WTC11 (cell line): ENCODE measurements at regions not wholly inside any gene's neighbourhood (a gene's known extent, or its start where the extent isn't known, plus 50 kb on each side); places are given as distances from the start of the nearest gene placed in this dataset.
A peak's percentile ranks its signal among the peaks of the same experiment; 100 is the strongest.

Experiments used
- ATAC-seq: fragments of 200-7000 bp; cut with Tn5 transposase; 2 replicates; pipeline ENCODE4 v1.10.0; 2021; ENCODE audit warnings: mild to moderate bottlenecking, moderate library complexity
- CTCF ChIA-PET: fragments of 300-600 bp; sonication (Branson Sonifier 250); formaldehyde crosslinking; loops from one replicate; lab custom pipeline; 2021; ENCODE audit warnings: antibody characterized with exemption; lab: Charles Lee
- POLR2A ChIA-PET: fragments of 350-600 bp; sonication (Branson Sonifier 250); formaldehyde crosslinking; loops from one replicate; lab custom pipeline; 2021; ENCODE audit warnings: antibody characterized with exemption; lab: Charles Lee
- DNase-seq: peaks from one replicate; pipeline ENCODE4 v3.0.0; 2021; ENCODE audit warnings: low spot score
- H3K27ac Mint-ChIP-seq: 2 replicates; pipeline ENCODE4 v1.8.0; 2021; ENCODE audit warnings: mixed read lengths
- H3K27me3 Mint-ChIP-seq: 2 replicates; pipeline ENCODE4 v1.8.0; 2021; ENCODE audit warnings: low read depth, mild to moderate bottlenecking, moderate library complexity, mixed read lengths
- H3K36me3 Mint-ChIP-seq: 2 replicates; pipeline ENCODE4 v1.8.0; 2021; ENCODE audit warnings: mixed read lengths
- H3K4me1 Mint-ChIP-seq: 2 replicates; pipeline ENCODE4 v1.8.0; 2022; ENCODE audit warnings: mixed read lengths
- H3K4me3 Mint-ChIP-seq: 2 replicates; pipeline ENCODE4 v1.8.0; 2021; ENCODE audit warnings: mild to moderate bottlenecking, moderate library complexity, mixed read lengths
- H3K9me3 Mint-ChIP-seq: 2 replicates; pipeline ENCODE4 v1.8.0; 2021; ENCODE audit warnings: mixed read lengths
- CREM ChIP-seq: sonication (generic); formaldehyde crosslinking; IDR thresholded peaks from 2 replicates; pipeline ENCODE4 v1.8.1; 2022; ENCODE audit warnings: mild to moderate bottlenecking, missing genetic modification reagents, moderate library complexity
- GABPB1 ChIP-seq: sonication (generic); formaldehyde crosslinking; IDR thresholded peaks from 2 replicates; pipeline ENCODE4 v1.8.1; 2023; ENCODE audit warnings: mild to moderate bottlenecking, missing genetic modification reagents
- JAZF1 ChIP-seq: fragments of 250-450 bp; sonication (Bioruptor Pico); IDR thresholded peaks from 2 replicates; pipeline ENCODE4 v1.9.0; 2021; ENCODE audit warnings: moderate library complexity, mild to moderate bottlenecking, inconsistent platforms
- TCF7 ChIP-seq: sonication (generic); formaldehyde crosslinking; IDR thresholded peaks from 2 replicates; pipeline ENCODE4 v1.8.0; 2022; ENCODE audit warnings: mild to moderate bottlenecking, low read depth, missing genetic modification reagents, moderate library complexity
- TP53 ChIP-seq: sonication (generic); formaldehyde crosslinking; IDR thresholded peaks from 2 replicates; pipeline ENCODE4 v1.8.1; 2023; ENCODE audit warnings: mild to moderate bottlenecking, missing genetic modification reagents
- ZBTB21 ChIP-seq: sonication (generic); formaldehyde crosslinking; IDR thresholded peaks from 2 replicates; pipeline ENCODE4 v1.8.1; 2023; ENCODE audit warnings: mild to moderate bottlenecking, missing genetic modification reagents, borderline replicate concordance
- ZNF121 ChIP-seq: sonication (generic); formaldehyde crosslinking; IDR thresholded peaks from 2 replicates; pipeline ENCODE4 v1.8.0; 2023; ENCODE audit warnings: missing genetic modification reagents
- ZNF317 ChIP-seq: sonication (generic); formaldehyde crosslinking; IDR thresholded peaks from 2 replicates; pipeline ENCODE4 v1.8.1; 2023; ENCODE audit warnings: low read depth, mild to moderate bottlenecking, moderate library complexity, missing genetic modification reagents, borderline replicate concordance
- ZNF396 ChIP-seq: fragments of 250-450 bp; sonication (Bioruptor Pico); IDR thresholded peaks from 2 replicates; pipeline ENCODE4 v1.8.0; 2021; ENCODE audit warnings: mild to moderate bottlenecking, moderate library complexity, borderline replicate concordance
- TF ChIP-seq, protein P1 (sequence below): fragments of 250-450 bp; sonication (Bioruptor Pico); IDR thresholded peaks from 2 replicates; pipeline ENCODE4 v1.9.0; 2021; ENCODE audit warnings: mild to moderate bottlenecking
- TF ChIP-seq, protein P2 (sequence below): sonication (generic); formaldehyde crosslinking; IDR thresholded peaks from 2 replicates; pipeline ENCODE4 v1.8.0; 2022; ENCODE audit warnings: missing genetic modification reagents
- TF ChIP-seq, protein P3 (sequence below): sonication (generic); formaldehyde crosslinking; IDR thresholded peaks from 2 replicates; pipeline ENCODE4 v1.8.1; 2023; ENCODE audit warnings: mild to moderate bottlenecking, missing genetic modification reagents, moderate library complexity
- TF ChIP-seq, protein P4 (sequence below): sonication (generic); formaldehyde crosslinking; IDR thresholded peaks from 2 replicates; pipeline ENCODE4 v1.8.1; 2022; ENCODE audit warnings: missing genetic modification reagents, borderline replicate concordance
- TF ChIP-seq, protein P5 (sequence below): sonication (generic); formaldehyde crosslinking; IDR thresholded peaks from 2 replicates; pipeline ENCODE4 v1.8.1; 2023; ENCODE audit warnings: mild to moderate bottlenecking, moderate library complexity, missing genetic modification reagents
- TF ChIP-seq, protein P6 (sequence below): sonication (generic); formaldehyde crosslinking; IDR thresholded peaks from 2 replicates; pipeline ENCODE4 v1.8.0; 2022; ENCODE audit warnings: mild to moderate bottlenecking, missing genetic modification reagents
- TF ChIP-seq, protein P7 (sequence below): fragments of 200-600 bp; IDR thresholded peaks from 2 replicates; pipeline ENCODE4 v1.8.0; 2022; ENCODE audit warnings: antibody characterized with exemption

DNA sequence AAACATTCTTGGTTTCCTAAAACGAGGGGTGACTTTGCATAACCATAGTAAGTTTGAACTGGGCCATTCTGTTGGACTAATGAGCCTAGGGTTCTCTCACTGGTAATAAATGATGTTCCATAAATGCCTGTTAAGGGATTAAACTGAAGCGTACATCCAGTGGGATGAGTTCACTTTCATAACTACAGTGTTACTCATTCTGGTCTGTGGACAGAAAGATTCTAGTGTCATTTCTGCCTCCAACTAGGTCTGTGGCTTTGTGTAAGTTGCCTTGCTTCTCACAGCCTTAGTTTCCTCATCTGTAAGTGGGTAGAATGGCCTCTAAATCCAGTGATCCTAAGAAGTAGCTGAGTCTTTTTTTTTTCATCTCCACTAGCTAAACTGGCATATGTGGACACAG is 1860.6 kb upstream of the PIK3C3 start (continued):
- TF ChIP-seq, protein P1, sequence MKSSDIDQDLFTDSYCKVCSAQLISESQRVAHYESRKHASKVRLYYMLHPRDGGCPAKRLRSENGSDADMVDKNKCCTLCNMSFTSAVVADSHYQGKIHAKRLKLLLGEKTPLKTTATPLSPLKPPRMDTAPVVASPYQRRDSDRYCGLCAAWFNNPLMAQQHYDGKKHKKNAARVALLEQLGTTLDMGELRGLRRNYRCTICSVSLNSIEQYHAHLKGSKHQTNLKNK (CRISPR knock-in tag) = no peak
- TF ChIP-seq, protein P2, sequence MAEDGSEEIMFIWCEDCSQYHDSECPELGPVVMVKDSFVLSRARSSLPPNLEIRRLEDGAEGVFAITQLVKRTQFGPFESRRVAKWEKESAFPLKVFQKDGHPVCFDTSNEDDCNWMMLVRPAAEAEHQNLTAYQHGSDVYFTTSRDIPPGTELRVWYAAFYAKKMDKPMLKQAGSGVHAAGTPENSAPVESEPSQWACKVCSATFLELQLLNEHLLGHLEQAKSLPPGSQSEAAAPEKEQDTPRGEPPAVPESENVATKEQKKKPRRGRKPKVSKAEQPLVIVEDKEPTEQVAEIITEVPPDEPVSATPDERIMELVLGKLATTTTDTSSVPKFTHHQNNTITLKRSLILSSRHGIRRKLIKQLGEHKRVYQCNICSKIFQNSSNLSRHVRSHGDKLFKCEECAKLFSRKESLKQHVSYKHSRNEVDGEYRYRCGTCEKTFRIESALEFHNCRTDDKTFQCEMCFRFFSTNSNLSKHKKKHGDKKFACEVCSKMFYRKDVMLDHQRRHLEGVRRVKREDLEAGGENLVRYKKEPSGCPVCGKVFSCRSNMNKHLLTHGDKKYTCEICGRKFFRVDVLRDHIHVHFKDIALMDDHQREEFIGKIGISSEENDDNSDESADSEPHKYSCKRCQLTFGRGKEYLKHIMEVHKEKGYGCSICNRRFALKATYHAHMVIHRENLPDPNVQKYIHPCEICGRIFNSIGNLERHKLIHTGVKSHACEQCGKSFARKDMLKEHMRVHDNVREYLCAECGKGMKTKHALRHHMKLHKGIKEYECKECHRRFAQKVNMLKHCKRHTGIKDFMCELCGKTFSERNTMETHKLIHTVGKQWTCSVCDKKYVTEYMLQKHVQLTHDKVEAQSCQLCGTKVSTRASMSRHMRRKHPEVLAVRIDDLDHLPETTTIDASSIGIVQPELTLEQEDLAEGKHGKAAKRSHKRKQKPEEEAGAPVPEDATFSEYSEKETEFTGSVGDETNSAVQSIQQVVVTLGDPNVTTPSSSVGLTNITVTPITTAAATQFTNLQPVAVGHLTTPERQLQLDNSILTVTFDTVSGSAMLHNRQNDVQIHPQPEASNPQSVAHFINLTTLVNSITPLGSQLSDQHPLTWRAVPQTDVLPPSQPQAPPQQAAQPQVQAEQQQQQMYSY = no peak
- TF ChIP-seq TP53 (CRISPR knock-in tag) (no peak), GABPB1 (CRISPR knock-in tag) (no peak), JAZF1 (CRISPR knock-in tag) (no peak), ZBTB21 (CRISPR knock-in tag) (no peak), CREM (CRISPR knock-in tag) (no peak)
- TF ChIP-seq, protein P3, sequence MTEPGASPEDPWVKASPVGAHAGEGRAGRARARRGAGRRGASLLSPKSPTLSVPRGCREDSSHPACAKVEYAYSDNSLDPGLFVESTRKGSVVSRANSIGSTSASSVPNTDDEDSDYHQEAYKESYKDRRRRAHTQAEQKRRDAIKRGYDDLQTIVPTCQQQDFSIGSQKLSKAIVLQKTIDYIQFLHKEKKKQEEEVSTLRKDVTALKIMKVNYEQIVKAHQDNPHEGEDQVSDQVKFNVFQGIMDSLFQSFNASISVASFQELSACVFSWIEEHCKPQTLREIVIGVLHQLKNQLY (CRISPR knock-in tag) = no peak

DNA sequence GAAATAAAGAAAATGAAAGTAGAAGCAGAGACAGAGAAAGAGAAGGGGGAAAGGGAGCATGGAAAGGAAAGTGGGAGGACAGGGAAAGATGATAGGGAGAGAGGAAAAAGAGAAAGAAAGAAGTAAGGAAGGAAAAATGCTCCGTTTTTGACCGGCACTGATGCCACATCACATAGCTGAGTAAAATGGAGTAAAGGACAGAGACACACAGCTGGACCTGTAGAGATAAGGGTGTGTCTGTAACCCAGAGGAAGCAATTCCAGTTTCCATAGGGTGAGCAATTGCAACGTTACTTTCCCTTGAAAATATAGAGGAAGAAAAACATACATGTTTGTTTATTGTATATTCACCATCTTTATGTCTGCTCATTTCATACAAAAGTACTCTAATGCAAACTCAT is 1866.9 kb upstream of the PIK3C3 start:
- ATAC-seq (no peak), DNase-seq (no peak)
- Mint-ChIP-seq H3K4me1 (peaks cover 15% of the 10 kb centered on the region), H3K4me3 (no peak overlapping the region), H3K27me3 (no peaks in the 10 kb centered on the region), H3K27ac (no peak overlapping the region), H3K36me3 (no peaks in the 10 kb centered on the region), H3K9me3 (no peaks in the 10 kb centered on the region)
- ChIA-PET CTCF (no interaction called here), POLR2A (interaction anchor here (0.6 kb wide), 1 partner anchor 12 kb away, joined by 3 read pairs; no protein-coding TSS in a partner anchor)
- TF ChIP-seq, protein P4, sequence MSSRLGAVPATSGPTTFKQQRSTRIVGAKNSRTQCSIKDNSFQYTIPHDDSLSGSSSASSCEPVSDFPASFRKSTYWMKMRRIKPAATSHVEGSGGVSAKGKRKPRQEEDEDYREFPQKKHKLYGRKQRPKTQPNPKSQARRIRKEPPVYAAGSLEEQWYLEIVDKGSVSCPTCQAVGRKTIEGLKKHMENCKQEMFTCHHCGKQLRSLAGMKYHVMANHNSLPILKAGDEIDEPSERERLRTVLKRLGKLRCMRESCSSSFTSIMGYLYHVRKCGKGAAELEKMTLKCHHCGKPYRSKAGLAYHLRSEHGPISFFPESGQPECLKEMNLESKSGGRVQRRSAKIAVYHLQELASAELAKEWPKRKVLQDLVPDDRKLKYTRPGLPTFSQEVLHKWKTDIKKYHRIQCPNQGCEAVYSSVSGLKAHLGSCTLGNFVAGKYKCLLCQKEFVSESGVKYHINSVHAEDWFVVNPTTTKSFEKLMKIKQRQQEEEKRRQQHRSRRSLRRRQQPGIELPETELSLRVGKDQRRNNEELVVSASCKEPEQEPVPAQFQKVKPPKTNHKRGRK (CRISPR knock-in tag) = 0 out of 2 replicates have a peak, but pooled peaks have one; percentile 41
- TF ChIP-seq, protein P5, sequence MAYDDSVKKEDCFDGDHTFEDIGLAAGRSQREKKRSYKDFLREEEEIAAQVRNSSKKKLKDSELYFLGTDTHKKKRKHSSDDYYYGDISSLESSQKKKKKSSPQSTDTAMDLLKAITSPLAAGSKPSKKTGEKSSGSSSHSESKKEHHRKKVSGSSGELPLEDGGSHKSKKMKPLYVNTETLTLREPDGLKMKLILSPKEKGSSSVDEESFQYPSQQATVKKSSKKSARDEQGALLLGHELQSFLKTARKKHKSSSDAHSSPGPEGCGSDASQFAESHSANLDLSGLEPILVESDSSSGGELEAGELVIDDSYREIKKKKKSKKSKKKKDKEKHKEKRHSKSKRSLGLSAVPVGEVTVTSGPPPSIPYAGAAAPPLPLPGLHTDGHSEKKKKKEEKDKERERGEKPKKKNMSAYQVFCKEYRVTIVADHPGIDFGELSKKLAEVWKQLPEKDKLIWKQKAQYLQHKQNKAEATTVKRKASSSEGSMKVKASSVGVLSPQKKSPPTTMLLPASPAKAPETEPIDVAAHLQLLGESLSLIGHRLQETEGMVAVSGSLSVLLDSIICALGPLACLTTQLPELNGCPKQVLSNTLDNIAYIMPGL (CRISPR knock-in tag) = no peak
- TF ChIP-seq, protein P6, sequence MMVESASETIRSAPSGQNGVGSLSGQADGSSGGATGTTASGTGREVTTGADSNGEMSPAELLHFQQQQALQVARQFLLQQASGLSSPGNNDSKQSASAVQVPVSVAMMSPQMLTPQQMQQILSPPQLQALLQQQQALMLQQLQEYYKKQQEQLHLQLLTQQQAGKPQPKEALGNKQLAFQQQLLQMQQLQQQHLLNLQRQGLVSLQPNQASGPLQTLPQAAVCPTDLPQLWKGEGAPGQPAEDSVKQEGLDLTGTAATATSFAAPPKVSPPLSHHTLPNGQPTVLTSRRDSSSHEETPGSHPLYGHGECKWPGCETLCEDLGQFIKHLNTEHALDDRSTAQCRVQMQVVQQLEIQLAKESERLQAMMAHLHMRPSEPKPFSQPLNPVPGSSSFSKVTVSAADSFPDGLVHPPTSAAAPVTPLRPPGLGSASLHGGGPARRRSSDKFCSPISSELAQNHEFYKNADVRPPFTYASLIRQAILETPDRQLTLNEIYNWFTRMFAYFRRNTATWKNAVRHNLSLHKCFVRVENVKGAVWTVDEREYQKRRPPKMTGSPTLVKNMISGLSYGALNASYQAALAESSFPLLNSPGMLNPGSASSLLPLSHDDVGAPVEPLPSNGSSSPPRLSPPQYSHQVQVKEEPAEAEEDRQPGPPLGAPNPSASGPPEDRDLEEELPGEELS (CRISPR knock-in tag) = no peak
- no peak for TF ChIP-seq TCF7 (CRISPR knock-in tag)
- TF ChIP-seq ZNF121 (CRISPR knock-in tag) = no peak
- TF ChIP-seq, protein P7, sequence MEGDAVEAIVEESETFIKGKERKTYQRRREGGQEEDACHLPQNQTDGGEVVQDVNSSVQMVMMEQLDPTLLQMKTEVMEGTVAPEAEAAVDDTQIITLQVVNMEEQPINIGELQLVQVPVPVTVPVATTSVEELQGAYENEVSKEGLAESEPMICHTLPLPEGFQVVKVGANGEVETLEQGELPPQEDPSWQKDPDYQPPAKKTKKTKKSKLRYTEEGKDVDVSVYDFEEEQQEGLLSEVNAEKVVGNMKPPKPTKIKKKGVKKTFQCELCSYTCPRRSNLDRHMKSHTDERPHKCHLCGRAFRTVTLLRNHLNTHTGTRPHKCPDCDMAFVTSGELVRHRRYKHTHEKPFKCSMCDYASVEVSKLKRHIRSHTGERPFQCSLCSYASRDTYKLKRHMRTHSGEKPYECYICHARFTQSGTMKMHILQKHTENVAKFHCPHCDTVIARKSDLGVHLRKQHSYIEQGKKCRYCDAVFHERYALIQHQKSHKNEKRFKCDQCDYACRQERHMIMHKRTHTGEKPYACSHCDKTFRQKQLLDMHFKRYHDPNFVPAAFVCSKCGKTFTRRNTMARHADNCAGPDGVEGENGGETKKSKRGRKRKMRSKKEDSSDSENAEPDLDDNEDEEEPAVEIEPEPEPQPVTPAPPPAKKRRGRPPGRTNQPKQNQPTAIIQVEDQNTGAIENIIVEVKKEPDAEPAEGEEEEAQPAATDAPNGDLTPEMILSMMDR = no peak
- no peak for TF ChIP-seq ZNF396
- no peak for TF ChIP-seq ZNF317 (CRISPR knock-in tag)
